Esophagus squamous epithelium (tissue), 4 donors: ENCODE measurements at regions not wholly inside any gene's neighbourhood (a gene's known extent, or its start where the extent isn't known, plus 50 kb on each side); places are given as distances from the start of the nearest gene placed in this dataset.

Source experiments
- POLR2A ChIP-seq, 4 donors: fragments of 450-650 bp; IDR thresholded peaks; one replicate each; pipeline ENCODE4 v1.6.1; 2017; ENCODE audit warnings: antibody characterized with exemption in 4 of 4, mild to moderate bottlenecking in 4 of 4, moderate library complexity in 3 of 4
- TF ChIP-seq, protein P1 (sequence below), 6 experiments: fragments of 450-650 bp in 4 of 6; fragments of 200-600 bp in 2 of 6; sonication (generic) in 2 of 6; IDR thresholded peaks; one replicate each; pipeline ENCODE4 v1.5.1; 2016 to 2019; ENCODE audit warnings: antibody characterized with exemption in 6 of 6, mild to moderate bottlenecking in 4 of 6, moderate library complexity in 4 of 6

DNA sequence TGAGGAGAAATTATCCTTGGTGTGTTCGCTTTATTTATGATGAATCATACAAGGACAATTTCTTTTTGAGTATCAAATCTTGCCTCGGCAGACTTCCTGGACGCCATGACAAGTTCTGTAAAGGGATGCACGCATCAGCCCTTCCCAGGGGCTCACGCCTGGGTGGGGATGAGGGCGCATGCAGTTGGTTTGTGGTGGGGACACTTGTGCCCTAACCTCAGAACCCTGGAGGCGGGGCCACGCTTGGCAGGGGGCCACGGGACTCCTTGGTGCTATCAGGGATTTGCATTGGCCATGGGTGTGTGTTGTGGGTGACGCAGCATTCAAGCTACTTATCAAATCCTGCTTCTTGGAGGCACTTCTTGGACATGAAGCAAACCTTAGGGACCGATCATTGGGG is 143.8 kb upstream of the RTL1 start:
- TF ChIP-seq, protein P1, sequence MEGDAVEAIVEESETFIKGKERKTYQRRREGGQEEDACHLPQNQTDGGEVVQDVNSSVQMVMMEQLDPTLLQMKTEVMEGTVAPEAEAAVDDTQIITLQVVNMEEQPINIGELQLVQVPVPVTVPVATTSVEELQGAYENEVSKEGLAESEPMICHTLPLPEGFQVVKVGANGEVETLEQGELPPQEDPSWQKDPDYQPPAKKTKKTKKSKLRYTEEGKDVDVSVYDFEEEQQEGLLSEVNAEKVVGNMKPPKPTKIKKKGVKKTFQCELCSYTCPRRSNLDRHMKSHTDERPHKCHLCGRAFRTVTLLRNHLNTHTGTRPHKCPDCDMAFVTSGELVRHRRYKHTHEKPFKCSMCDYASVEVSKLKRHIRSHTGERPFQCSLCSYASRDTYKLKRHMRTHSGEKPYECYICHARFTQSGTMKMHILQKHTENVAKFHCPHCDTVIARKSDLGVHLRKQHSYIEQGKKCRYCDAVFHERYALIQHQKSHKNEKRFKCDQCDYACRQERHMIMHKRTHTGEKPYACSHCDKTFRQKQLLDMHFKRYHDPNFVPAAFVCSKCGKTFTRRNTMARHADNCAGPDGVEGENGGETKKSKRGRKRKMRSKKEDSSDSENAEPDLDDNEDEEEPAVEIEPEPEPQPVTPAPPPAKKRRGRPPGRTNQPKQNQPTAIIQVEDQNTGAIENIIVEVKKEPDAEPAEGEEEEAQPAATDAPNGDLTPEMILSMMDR (IDR thresholded peaks at IDR 0.05): no peak
- no peak for TF ChIP-seq POLR2A (IDR thresholded peaks at IDR 0.05)
